Left kidney (tissue), 1 donor: ENCODE measurements at regions not wholly inside any gene's neighbourhood (a gene's known extent, or its start where the extent isn't known, plus 50 kb on each side); places are given as distances from the start of the nearest gene placed in this dataset.

Experiments
- DNase-seq: peaks from one replicate; pipeline ENCODE4 v3.0.0-alpha.2; 2013

DNA sequence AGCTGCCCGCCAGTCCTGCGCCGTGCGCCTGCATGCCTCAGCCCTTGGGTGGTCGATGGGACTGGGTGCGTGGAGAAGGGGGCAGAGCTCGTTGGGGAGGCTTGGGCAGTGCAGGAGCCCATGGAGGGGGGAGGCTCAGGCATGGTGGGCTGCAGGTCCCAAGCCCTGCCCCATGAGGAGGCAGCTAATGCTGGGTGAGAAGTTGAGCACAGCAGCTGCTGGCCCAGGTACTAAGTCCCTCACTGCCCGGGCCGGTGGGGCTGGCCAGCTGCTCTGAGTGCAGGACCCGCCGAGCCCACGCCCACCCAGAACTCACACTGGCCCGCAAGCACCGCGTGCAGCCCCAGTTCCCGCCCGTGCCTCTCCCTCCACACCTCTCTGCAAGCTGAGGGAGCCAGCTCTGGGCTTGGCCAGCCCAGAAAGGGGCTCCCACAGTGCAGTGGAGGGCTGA, 764.3 kb upstream of the TYRP1 start:
- DNase-seq: no peak

DNA sequence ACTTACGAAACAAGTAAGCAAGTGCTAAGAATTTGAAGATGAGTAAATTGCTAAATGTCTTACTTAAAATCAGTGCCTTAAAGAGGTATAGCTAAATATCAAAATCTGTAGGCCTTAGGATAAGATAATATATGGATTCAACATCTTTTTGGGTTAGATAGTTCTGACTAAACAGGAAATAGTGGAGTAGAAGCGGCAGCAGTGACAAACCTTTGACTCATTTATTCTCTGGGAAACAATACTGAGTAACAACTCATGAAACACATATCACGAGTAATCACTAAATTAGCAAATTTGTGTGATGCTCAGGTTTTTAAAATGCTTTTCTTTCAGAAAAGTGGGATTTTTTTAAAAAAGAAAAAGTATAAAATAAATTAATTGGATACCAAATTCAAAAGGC, 762.1 kb upstream of the TYRP1 start:
- no peak for DNase-seq

DNA sequence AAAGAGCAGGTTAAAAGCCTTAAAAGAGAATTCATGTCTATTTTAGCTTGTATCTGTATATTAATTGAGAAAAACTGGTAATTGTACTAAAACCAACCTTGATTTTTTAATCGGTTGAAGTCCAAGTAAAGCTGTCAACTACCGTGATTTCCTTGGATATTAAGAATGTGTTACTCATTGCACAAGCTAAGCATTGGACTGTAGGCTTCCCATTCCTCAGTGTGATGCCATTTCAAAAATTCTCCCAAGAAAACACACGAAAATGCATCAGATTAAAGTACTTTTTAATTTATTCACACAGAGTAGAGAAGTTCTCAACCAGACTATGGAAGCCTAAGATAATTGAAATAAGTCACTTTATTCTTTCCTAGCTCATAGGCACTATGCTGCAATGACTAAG, 761.4 kb upstream of the TYRP1 start:
- no peak for DNase-seq

DNA sequence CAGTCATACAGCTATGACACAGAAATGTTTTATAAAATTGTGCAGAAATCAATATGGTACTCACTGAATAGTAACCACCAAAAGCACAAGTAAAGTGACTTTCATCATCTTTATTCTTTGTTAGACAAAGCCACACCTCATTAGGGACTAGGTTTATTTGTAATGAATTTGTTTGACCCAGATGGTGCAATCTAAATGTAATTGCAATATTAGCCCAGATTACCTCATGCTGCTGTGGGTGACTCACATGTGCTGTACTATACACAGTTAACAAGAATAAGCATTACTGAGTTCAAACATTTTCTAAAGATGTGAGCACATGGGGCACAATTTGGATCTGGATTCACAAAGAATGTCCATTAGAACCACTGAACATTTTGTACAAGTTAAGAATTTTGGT, 759.3 kb upstream of the TYRP1 start:
- DNase-seq: no peak

DNA sequence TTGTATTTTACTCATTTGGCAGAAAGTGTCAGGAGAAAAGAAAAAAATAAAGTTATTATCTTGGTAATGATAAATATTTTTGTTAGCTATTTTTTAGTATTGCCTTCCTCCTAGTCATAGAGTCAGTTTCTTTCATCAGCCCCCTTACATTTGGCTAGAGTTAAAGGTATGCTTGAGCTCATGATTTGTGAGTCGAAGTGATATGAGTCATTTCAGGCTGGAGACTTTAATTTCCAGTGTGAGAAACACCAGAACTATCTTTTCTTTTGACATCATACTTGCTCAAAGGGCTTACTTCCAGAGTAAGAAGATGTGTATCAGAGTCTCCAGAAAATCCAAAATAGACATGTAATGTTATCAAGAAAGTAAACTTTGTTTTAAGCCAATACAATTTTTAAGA, 746.7 kb upstream of the TYRP1 start:
- DNase-seq: no peak

DNA sequence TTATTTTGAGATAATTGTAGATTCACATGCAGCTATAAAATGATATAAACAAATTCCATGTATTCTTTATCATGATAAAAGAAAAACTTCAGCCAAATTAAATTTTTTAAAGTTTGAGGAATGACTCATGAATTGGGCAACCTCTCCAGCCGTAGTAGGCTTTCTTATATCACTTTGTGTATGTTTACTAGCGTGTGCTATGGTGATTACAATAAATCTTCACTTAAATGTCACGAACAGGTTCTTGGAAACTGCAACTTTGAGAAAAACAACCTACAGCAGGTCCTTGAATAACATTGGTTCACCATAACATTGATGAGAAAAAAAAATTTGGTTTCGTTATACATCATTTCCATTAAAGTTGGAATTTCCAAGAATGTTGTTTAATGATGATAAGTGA, 730.9 kb upstream of the TYRP1 start:
- no peak for DNase-seq

DNA sequence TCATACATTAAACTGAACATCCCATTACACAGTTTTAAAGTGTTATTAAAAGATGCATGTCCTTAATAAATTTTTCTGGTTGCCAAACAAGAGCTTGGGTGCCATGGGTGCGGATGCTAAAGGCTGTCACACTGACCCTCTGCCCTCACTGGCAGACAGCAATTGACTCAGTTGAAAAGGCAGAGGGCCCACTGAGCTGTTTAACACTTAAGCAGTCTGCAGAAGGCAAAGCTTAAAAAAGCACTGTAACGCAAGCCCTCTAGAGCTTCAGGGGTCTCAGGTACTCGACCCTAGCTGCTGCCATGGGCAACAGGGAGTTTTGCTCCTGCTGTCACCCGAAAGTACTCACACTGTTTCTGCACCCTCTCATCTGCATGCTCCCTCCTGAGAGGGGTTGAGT, 726.4 kb upstream of the TYRP1 start:
- no peak for DNase-seq

DNA sequence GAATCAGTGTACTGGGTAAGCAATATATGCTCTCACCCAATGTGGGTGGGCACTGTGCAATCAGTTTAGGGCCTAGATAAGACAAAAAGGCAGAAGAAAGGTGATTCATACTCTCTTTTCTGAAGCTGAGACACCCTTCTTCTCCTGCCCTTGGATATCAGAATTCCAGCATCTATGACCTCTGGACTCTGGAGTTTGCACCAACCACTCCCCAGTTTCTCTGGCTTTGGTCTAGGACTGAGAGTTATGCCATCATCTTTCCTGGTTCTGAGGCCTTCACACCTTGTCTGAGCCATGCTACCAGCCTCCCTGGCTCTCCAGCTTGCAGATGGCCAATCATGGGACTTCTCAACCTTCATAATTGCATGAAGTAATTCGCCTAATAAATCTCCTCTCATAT, 724.6 kb upstream of the TYRP1 start:
- DNase-seq: no peak

DNA sequence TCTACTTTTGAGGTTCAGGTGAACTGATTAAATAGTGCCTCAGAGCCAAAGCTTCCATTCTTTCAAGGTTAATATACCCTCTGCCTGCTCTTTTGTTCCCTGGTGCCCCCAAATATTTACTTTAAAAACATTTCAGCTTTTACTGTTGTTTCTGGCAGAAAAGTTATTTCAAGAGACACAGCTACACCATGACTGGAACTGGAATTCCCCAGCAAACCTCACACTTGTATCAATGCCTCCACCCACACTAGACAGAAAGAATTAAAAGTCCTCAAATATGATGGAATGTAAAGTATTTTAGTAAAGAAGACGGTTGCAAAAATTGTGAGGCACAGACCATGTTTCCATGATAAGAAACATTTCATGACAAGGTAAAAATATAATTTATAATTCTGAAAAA, 720.2 kb upstream of the TYRP1 start:
- no peak for DNase-seq

DNA sequence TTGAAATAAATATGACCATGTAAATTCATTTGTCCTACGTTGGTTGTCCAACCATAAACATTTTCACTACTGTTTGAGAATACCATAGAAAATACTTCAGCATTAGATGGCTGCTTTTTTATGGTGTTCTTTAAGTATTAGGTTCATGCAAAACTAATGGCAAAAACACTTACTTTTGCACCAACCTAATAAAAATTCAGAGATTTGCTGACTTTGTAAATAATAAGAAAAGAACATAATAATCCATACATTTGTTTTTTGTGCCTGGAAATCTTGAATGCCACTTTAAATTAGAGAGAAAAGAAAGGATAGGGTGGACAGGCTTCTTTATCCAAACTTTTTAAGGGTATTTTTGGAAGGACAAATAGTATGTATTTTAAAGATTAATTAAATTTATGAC, 719.7 kb upstream of the TYRP1 start:
- no peak for DNase-seq

DNA sequence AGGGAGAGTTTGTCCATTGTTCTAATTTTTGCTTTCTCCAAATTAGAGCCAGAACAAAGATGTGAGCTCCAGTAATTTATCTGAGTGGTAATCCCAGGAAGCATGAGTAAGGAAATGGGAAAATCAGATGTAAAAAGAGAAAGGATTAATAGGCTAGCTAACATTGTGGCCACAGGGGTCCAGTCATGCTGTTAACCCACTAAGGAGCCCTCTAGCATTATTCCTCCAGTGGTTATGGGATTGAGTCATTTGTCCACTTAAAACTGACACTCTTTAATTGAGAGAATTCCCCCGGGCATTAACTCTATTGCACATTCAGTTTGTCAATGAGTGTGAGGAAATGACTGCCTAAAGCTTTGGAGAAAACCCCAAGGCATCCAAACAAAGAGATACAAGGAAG, 700.3 kb upstream of the TYRP1 start:
- no peak for DNase-seq

DNA sequence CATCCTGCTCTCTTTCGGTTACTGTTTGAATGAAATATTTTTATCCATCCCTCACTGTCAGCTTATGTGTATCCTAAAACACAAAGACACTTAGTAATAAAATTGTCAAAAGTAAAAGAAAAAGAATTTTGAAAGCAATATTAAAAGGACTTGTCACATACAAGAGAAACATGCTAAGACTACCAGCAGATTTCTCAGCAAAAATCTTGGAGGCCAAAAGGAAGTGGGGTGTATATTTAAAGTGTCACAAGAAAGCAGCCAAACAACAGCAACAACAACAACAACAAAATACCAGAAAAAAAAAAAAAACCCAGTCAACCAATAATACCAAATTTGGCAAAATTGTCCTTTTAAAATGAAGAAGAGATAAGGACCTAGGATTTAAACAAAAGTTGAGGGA, 678.7 kb upstream of the TYRP1 start:
- no peak for DNase-seq

DNA sequence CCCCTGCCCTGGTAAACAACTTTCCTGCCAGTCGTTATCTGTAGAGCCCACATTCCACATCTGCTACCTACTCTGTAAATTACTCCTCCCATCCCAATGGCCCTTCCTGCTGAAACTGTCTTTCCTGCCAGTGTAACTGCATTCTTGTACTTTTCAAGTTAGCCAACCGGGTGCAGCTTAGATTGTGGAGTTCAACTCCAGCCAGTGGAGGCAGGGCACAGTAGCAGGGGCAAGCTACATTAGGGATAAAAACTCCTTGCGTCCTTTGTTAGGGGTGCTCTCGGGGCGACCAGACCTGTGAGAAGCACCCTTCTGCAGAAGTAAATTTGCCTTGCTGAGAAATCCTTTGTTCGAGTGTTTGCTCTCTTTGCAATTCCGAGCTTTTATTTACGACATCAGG, 639.0 kb upstream of the TYRP1 start:
- no peak for DNase-seq

DNA sequence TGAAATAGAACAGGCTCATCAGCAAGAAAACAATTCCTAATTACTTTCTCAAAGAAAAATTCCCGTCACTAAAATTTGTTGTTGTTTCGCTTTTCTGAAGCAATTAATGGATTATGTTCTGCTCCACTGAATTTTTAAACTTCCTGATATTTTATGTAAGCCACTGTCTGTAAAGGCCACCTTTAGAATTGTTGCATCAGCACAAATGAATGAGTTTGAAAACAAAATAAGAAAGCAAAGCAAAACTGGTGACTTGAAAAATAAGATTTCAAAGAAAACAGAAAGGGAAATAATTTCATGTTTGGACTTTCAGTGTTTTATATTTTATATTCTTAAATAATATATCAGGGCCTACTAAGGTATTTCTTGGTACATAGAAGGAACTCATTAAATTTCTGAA, 636.3 kb upstream of the TYRP1 start:
- no peak for DNase-seq

DNA sequence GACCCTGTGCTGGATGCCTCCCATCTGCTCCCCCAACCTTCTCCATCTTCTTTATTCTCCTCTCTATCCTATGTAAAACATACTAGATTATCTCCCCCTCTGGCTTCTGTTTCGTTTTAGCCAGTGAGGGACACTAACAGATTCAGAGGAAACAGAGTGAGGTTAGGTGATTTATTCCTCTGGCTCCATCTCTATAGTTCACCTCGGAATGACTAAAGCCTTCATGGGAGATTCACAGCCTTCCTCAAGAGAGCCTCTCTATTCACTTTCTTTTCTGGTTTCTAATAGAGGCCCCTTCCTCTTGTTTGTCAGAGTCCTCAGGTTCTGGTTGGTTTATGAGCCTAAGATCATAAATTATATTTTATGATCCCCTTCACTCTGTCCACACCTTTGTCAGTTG, 633.1 kb upstream of the TYRP1 start:
- DNase-seq: no peak

DNA sequence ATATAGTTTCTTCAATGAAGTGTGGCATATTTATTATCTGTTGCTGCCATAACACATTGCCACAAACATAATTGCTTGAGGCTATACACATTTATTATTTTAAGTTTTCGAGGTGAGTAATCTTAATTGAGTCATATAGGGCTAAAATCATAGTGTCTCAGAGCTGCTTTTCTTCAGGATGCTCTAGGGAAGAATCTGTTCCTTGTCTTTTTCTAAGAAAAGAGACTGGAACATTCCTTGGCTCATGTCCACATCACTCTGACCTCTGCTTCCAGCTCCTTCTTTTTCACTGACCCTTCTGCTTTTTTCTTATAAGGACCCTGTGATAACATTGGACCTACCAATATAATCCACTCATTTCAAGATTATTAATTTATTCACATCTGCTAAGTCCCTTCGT, 632.4 kb upstream of the TYRP1 start:
- no peak for DNase-seq

DNA sequence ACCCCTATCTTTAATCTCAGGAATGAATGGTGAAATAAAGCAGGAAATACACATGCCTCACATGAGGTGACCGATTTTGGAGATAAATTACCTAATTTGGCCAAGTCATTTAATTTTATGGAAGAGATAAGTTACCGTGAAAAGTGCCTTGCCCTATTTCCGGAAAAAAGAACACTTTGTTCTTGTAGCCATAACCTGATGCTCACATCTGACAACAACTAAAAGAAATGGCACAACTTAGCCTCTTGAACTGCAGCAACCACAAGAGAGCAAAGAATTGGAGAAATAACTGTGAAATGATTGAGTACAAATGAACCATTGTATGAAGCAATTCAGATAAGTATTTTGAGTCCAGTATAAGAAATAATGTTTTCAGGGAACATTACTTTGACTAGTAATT, 628.1 kb upstream of the TYRP1 start:
- DNase-seq: no peak

DNA sequence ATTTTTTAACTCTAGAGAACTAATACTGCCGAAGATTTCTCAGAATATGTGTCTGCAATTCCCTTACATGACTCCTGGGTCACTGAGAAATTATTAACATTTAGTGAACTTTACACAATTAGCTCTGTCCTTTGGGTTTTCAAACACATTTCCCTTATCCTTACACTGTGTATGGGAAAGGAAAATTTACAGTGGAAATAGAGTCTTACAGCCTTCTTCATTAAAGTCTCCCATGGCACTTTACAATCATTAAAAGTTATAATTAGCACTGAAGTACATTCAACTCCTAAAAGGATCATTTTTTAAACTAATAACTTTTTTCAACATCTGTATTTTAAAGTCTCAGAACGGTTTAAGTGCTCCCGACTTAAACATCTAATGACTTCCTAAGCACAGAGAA, 627.5 kb upstream of the TYRP1 start:
- no peak for DNase-seq

DNA sequence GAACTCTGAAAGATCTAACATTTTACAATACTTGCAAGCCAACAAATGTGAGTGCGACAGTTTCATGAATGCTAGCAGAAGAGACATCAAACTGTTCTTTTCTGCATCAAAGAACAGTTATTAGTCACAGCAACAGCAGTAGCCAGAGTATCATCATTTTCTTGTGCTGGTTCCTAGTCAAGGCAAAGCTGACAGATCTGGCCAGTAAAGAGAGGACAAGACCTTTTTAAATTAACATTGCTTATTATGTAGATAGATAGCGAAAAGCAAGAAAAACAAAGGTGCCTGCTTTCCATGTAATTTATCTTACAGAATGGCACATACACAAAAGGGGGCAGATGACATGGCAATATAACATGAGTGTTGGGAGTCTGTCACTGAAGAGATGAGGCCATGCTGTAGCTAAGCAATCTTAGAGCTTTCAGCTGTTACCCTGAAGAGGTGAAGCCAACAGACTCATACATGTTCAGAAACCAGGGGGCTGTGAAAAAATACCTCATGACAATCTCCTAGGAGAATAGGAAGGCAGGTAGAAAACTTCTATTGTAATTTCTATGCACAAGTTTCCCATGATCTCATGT, 626.6 kb upstream of the TYRP1 start:
- DNase-seq: no peak

DNA sequence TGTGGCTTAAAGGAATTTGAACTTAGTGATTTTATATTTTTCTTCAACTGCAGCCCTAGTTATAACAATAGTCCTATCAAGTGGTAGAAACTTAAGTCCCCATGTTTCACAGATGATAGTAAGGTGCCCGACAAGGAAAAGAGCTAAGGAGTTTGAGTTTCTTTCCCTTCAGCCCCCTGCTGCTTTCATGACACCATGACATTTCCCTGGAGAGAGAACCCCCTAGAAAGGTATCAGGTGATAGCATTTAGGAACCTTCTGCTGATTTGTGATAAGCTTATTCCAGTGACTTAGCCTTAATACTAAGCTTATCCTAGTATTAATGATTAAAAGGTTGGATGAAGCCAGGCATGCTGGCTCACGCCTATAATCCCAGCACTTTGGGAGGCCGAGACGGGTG, 623.8 kb upstream of the TYRP1 start:
- DNase-seq: no peak

DNA sequence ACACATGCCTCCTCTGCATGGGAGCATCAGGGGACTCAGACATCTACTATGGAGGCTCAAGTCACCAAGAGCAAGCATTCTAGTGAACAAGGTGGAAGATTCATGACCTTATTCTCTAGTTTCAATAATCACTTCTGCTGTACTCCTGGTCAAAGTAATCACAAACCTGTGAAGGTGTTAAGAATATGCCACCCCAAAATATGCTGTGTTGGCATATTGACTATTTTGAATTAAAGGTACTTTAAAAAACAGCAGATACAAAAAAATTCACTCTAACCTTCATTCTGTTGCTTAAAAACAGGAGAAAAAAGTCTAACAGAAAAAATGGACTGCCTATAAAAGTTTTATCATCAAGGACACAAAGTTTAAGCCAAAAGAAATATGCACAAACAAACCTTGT, 607.8 kb upstream of the TYRP1 start:
- DNase-seq: no peak

DNA sequence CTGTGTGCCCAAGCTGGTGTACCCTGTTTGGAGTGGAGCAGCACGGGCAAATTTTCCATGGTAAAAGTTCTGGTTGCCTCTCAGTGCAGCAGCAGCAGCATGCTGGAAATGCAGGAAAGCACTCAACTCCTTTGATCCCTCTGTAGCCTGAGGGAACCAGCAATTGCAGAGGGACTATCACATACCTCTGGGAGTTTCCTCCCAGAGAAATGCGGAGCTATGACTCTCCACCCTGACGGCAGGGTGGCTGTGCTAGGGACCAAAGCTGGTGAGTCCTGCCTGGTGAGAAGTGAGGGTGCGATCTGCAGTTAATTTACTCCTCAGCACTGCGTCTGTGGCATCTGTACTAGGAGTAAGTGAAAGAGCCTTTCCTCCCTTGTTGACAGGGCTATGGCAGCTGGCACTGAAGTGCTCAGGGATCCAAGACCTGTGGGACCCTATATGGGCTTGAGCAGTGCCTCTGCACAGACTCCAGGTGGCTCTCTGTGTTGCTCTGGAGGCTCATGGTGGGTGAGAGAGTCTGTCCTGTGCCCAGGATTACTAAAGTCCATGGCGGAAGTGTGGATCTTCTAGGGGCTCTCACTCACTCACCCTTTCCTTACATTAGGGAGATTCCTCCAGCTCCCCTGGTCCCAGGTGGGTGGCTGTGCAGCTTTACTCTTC, 601.2 kb upstream of the TYRP1 start:
- DNase-seq: no peak

DNA sequence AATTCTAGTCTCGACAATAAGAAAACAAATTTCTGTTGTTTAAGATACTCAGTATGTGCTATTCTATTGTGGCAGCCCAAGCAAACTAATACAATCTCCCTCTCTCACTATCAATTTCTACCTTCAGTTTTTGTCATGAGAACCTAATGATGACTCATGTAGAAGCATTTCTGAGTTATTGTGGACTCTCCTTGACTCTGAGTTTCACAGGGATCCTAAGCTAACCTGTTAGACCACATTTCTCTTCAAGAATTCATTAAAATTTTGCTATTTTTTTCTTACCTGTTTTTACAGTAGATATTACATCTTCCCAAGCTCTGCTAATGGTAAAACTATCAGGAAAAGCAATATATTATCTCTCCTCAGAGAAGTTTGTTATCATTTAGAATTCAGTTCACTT, 599.1 kb upstream of the TYRP1 start:
- no peak for DNase-seq

DNA sequence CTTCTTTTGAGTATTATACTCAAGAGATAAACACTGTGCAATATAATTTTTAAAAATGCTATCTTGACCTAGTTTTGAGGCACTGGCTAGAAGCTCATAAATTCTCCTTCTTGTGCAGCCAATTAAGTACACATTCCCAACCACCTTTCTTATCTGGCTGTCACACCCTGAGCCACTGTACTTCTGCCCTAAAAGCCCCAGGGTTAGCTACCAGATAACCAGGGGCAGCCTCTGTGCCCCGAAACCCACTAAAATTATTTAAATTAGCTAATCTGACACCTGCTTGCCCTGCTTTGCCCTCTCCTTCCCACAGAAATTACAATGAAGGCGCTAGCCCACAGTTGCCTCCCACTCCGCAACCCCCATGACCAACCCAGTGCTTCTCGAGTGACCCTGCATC, 597.3 kb upstream of the TYRP1 start:
- DNase-seq: peak; percentile 26

DNA sequence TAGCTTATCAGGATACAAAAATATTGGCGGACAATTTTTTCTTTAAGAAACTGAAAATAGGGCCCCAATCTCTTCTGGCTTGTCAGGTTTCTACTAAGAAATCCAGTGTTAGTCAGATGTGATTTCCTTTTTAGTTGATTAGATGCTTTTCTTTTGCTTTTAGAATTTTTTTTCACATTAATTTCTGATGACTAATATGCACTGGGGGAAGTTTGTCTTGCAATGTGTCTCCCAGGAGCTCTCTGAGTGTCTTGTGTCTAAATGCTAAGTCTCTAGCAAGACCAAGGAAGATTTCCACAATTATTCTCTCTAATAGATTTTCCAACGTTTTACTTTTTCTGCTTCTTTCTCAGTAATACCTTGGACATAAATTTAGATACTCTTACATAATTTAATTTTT, 559.8 kb upstream of the TYRP1 start:
- no peak for DNase-seq
